ENCODE measurements at regions not wholly inside any gene's neighbourhood (a gene's known extent, or its start where the extent isn't known, plus 50 kb on each side); places are given as distances from the start of the nearest gene placed in this dataset.

DNA sequence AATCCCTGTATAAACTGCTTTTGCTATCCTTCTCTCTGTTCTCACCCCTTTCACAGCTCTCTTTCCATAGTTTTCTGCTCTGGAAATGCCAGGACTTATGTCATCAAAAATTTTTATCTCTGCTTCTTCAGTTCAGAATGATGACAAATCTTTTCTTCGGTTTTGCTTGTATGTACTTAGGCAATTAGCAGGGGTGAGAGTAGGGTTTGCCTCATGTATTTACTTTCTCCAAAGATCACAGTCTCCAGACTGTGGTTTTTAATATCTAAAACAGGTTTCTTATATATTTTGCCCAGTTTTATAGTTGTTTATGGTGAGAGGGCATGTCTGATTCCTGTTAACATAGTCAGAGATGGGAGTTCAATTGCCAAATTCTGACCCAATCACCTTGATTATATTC, 235.4 kb upstream of the LYPLAL1 start:
- DNase-seq (ENCODE audit: low spot score): no peak

- DNase-seq (ENCODE audit: low spot score): no peak
These were observed 234.6 kb upstream of the LYPLAL1 start for GRCh38 chr1:218939095-218939494.

- no peak for DNase-seq (ENCODE audit: low spot score)
These were observed 231.2 kb upstream of the LYPLAL1 start for GRCh38 chr1:218942431-218942830.

DNA sequence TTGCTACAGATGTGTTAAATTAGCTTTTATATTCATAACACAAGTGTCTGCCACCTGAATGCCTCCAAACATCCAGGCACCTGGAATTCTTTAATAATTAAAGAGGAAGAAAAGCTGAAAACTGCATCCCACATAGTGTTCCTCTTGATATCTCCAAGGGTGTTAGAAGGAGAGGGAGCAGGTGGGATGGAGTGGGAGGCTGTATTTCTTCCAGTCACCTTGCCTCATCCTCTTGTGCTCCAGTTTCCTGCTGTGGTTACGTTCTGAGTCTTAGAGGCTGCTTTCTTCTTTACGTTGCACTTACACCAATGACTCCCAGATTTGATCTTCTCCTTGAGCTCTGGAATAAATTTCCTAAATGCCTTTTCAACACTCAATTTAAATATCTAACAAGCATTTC, 230.3 kb upstream of the LYPLAL1 start:
- DNase-seq (ENCODE audit: low spot score): no peak

DNA sequence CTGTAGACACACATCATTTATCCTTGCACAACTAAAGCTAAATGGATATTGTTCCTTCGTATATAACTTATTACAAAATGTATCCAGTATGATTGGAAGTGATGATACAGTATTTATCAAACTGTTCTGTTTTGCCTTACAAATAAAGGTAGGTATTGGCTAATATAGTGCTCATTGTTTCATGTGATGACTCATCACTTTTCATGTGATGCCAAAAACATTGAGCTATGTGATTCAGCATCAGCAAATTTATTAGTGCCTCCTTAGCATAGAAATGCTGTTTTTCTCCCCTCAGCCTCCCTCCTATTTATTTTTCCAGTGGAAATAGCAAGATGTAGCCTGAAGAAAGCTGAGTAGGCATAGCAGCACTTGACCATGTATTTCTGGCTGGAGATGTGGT, 228.6 kb upstream of the LYPLAL1 start:
- DNase-seq (ENCODE audit: low spot score): no peak

- DNase-seq (ENCODE audit: low spot score): peak; percentile 16
These were observed 227.5 kb upstream of the LYPLAL1 start for GRCh38 chr1:218946147-218946546.

GRCh38 chr1:218948446-218948845, 225.2 kb upstream of the LYPLAL1 start:
- DNase-seq (ENCODE audit: low spot score): no peak

DNA sequence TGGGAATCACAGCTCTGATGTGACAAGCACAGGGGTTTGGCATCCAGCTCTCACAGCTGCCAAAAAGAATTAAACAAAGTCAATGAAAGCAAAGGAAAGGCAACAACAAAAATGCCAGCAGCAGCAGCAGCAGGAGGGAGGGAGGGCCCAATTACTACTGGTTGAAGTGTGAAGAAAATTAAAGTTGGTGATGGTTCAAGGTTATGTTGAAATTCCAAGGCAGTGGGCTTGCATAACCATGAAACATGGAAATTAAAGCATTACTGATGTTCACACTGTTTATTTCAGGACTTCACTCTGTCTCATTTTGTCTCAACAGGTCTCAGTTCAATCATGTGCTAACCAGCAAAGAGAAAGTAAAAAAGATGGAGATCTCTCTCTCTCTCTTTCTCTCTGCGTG, 220.3 kb upstream of the LYPLAL1 start:
- DNase-seq (ENCODE audit: low spot score): no peak

DNA sequence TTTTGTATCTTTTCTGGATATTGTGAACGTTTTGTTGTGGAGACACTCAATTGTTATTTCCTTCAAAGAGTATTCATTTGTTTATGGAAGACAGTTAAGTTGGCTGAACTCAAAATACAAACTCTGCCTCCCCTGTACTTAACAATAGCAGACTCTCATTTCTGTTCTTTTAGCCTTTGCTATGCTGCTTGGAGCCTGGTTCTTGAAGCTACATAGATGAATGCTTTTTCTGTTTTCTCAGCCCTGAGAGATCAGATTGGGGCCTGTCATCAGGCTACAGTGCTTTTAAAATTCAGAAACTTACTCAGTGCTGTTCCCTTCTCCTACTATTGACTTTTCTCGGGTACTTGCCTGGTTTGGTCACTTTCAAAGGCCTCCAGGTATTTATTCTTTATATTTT, 215.7 kb upstream of the LYPLAL1 start:
- DNase-seq (ENCODE audit: low spot score): no peak

DNA sequence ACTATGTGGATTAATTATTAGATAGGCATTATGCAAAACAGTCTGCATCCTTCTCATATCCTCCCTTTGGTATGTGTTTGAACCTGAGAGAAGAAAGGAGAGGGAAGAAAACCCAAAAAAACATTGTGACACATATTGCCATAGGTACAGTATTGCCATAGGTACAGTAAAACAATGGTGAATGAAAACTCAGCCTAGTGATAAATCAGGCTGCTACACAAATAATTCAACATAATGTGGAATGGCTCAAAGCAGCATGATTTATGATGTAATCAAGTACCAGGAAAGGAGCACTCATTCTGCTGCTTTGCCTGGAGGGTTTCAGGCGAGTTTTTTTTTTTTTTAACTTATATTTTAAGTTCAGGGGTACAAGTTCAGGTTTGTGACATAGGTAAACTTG, 213.9 kb upstream of the LYPLAL1 start:
- no peak for DNase-seq (ENCODE audit: low spot score)

- no peak for DNase-seq (ENCODE audit: low spot score)
These were observed 209.1 kb upstream of the LYPLAL1 start for GRCh38 chr1:218964471-218965185.

DNA sequence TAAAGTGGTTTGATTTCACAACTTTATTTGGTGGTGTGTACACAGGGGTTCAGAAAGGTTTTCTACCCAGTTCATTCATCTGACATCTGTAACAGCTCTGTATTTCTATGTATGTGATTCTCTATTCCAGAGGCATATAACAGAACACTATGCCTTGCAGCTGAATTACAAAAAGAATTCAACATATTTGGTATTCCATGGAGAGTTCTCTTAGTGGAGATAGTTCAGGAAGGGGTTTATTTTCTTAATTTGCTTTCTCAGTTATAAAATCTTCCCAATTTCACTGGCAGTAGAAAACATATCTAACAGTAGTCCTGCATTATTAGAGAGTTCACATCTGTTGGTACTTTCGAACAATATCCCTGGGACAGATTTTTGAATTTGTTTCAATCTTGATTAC, 207.9 kb upstream of the LYPLAL1 start:
- no peak for DNase-seq (ENCODE audit: low spot score)

GRCh38 chr1:218967254-218967653, 206.4 kb upstream of the LYPLAL1 start:
- no peak for DNase-seq (ENCODE audit: low spot score)

- DNase-seq (ENCODE audit: low spot score): no peak
These were observed 205.8 kb upstream of the LYPLAL1 start for GRCh38 chr1:218967836-218968235.

DNA sequence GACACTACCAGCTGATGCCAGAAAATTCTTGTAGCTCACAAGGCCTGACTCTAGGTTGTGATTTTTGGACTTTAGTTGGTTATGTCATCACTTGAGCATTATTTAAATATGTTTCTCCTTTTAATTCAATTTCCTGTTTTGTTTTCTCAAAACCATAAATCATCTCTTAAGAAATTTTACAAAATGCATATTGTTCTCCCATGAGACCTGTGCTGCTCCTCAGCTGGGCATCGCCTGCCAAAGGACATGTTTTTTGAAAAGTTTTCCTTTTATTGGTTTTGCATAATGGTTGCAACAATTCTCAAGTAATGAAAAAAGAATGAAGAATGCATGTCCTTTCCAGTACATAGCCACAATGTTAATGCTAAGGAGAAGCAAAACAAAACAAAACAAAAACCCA, 204.7 kb upstream of the LYPLAL1 start:
- no peak for DNase-seq (ENCODE audit: low spot score)

DNA sequence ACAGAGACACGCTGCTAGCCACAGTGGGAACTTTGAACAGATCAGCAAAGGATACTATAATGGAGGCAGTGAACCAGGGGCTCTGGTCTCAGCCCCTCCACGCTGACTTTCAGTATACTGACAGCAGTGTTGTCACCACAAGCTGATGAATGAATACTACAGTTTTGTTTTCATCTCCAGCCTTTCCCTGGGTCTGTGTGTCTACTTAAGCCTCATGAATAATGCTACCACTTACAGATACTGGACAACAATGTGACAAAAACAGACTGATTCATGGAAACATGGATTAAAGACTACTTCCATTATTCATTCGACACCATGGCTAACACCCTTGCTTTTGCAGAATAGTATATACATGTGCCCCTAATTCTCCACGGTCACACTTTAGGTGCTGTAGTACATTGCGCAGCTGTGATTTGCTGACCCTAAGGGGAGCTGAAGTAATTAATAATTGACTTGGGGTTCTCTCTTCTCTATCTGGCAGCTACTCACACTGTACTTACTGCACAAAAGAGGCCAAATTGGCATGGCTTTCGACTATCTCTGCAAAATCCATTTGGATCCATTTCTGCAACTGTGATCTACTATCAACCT, 203.2 kb upstream of the LYPLAL1 start:
- DNase-seq (ENCODE audit: low spot score): no peak

DNA sequence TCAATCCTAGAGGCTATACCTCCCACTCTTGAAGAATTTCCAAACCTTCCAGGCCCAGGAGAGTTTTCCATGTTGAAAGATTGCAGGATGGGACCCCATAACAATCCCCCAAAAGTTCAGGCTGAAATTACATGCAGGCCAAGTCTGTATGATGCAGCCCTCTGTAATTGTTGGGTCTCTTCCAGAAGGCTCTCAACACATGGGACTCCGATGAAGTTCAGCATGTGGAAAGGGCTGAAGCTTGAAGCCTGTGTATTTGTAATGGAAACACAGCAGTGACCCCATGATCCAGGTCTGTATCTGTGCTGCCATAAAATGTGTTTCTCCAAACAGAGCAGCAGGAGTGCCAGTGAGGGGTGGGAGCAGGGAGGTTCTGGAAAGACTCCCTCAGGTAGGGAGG, 202.5 kb upstream of the LYPLAL1 start:
- no peak for DNase-seq (ENCODE audit: low spot score)

GRCh38 chr1:218980881-218981280, 192.8 kb upstream of the LYPLAL1 start:
- no peak for DNase-seq (ENCODE audit: low spot score)

- no peak for DNase-seq (ENCODE audit: low spot score)
These were observed 191.2 kb upstream of the LYPLAL1 start for GRCh38 chr1:218982482-218982881.

- no peak for DNase-seq (ENCODE audit: low spot score)
These were observed 190.2 kb upstream of the LYPLAL1 start for GRCh38 chr1:218983433-218983832.

- DNase-seq (ENCODE audit: low spot score): peak; percentile 35
These were observed 189.8 kb upstream of the LYPLAL1 start for GRCh38 chr1:218983848-218984247.

- DNase-seq (ENCODE audit: low spot score): no peak
These were observed 188.2 kb upstream of the LYPLAL1 start for GRCh38 chr1:218985424-218985984.

DNA sequence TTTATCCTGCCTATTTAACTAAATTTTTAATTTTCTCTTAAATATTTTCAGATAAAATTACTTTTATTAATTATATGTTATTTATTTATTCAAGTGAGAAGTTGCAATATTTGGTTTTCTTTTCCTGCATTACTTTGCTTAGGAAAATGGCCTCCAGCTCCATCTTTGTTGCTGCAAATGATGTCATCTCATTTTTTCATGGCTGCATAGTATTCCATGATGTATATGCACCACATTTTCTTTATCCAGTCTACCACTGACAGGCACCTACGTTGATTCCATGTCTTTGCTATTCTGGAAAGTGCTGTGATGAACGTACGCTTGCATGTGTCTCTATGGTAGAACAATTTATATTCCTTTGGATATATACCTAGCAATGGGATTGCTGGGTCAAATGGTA, 186.9 kb upstream of the LYPLAL1 start:
- DNase-seq (ENCODE audit: low spot score): no peak

GRCh38 chr1:218990019-218990418, 183.7 kb upstream of the LYPLAL1 start:
- DNase-seq (ENCODE audit: low spot score): no peak
